ENCODE measurements at regions not wholly inside any gene's neighbourhood (a gene's known extent, or its start where the extent isn't known, plus 50 kb on each side); places are given as distances from the start of the nearest gene placed in this dataset.
"Not testable (repeated sequence)": the region's sequence is repeated elsewhere in the genome, so short reads cannot be mapped to it uniquely, and the experiment has no call there.

DNA sequence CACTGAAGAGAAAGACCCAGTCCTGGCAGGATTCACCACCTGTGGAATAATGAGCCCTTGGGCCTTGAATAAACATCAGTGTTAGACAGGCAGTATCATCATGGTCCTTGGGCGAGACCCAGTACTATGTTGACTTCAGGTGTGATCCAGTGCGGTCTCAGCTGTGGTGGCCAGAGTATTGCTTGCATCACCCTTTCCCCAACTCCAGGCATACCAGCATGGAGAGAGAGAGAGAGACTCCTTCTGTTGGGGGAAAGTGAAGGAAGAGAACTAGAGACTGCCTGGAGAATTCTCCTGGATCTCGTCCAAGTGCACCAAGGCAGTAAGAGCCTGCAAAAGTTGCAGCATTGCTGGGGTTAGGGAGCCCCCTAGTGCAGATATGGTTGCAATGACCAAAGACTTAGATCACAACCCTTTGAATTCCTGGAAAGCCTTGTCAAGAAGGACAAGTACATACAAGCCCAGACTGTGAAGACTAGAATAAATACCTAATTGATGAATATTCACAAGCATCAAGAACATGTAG is 61.1 kb upstream of the VAMP7 start:
- DNase-seq (ENCODE audit: low spot score) = peak; percentile 56

GRCh38 chrX:155819525-155819924 is 61.6 kb upstream of the VAMP7 start:
- DNase-seq (ENCODE audit: low spot score) = no peak

DNA sequence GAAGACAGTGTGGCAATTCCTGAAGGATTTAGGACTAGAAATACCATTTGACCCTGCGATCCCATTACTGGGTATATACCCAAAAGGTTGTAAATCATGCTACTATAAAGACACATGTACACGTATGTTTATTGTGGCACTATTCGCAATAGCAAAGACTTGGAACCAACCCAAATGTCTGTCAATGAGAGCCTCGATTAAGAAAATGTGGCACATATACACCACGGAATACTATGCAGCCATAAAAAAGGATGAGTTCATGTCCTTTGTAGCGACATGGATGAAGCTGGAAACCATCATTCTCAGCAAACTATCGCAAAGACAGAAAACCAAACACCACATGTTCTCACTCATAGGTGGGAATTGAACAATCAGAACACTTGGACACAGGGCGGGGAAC is 66.8 kb upstream of the VAMP7 start:
- DNase-seq (ENCODE audit: low spot score) = not testable (repeated sequence)

- DNase-seq (ENCODE audit: low spot score) = no peak
Measured at GRCh38 chrX:155779831-155780230, 101.3 kb upstream of the VAMP7 start.

DNA sequence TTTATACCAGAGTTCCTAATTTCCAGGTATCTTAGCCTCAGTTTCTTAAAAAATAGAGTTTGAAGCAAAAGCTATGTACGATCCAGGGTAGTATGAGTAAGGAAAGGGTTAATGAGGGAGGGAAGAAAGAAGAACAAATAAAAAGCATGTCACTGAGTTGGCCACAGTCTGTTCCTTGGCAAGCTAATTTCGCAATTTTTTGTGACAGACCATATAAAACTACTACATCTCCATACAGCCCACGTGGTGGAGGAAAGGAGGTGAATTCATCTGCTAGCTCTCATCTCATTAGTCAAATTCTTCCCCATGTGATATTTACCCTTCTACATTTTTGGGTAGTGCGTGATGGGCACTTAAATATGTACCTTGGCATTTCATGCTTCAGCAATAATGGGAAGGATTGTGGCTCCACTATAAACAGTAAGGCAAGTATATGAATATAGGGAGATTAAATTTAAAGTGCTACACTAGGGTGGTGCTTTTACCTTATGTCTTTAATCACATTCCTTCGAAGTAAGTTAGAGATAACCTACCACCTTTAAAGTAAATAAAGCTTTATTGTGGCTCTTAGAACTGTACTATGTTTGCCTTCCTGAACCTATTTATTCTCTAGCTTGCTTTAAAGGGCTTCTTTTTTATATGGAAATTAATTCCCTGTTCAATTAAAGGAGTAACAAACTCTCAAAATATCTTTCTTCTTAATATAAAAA is 102.1 kb upstream of the VAMP7 start:
- no peak for DNase-seq (ENCODE audit: low spot score)

DNA sequence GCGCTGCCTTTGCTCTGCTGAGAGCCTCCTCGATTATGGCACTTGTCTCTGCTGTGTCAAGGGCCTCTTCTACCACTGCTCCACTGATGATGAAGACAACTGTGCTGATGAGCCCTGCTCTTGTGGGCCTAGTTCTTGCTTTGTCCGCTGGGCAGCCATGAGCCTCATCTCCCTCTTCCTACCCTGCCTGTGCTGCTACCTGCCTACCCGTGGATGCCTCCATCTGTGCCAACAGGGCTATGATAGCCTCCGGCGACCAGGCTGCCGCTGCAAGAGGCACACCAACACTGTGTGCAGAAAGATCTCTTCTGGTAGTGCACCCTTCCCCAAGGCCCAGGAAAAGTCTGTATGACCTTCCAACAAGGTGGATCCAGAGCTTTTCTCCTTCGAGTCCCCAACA is 106.8 kb upstream of the VAMP7 start:
- DNase-seq (ENCODE audit: low spot score) = no peak

GRCh38 chrX:155767876-155768769 is 113.0 kb upstream of the VAMP7 start:
- no peak for DNase-seq (ENCODE audit: low spot score)

GRCh38 chrX:155767051-155767875 is 113.9 kb upstream of the VAMP7 start:
- DNase-seq (ENCODE audit: low spot score) = no peak

DNA sequence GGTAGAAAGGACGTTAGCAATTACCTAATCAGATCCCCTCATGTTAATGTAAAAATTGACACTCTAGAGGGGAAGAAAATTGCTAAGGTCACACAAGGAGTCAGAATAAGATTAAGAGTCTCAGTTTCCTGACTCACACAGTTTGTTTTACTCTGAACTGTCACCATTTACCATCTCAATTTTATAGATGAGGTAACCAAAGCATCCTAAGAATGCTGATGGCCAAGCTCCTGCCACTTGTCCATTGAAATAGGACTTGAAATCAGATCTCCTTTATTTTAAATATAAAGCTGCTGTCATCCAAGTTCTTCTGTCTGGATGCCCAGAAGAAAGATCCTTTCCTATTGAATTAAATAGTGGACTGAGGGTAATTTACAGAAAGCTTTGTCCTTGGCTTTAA is 114.8 kb upstream of the VAMP7 start:
- DNase-seq (ENCODE audit: low spot score) = no peak

DNA sequence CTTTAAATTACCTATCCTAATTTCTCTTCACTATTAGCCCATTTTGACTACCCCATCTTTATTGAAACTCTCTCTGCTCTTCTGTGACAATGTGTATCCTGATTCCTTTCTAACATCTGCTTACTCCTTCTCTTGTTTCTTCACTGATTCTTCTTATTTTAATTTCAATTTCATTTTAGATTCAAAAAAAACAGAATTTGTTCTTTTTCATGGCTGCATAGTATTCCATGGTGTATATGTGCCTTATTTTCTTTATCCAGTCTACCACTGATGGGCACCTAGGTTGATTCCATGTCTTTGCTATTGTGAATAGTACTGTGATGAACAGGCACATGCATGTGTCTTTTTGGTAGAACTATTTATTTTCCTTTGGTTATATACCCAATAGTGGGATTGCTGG is 120.0 kb upstream of the VAMP7 start:
- no peak for DNase-seq (ENCODE audit: low spot score)

GRCh38 chrX:155757046-155757759 is 123.9 kb upstream of the VAMP7 start:
- no peak for DNase-seq (ENCODE audit: low spot score)

DNA sequence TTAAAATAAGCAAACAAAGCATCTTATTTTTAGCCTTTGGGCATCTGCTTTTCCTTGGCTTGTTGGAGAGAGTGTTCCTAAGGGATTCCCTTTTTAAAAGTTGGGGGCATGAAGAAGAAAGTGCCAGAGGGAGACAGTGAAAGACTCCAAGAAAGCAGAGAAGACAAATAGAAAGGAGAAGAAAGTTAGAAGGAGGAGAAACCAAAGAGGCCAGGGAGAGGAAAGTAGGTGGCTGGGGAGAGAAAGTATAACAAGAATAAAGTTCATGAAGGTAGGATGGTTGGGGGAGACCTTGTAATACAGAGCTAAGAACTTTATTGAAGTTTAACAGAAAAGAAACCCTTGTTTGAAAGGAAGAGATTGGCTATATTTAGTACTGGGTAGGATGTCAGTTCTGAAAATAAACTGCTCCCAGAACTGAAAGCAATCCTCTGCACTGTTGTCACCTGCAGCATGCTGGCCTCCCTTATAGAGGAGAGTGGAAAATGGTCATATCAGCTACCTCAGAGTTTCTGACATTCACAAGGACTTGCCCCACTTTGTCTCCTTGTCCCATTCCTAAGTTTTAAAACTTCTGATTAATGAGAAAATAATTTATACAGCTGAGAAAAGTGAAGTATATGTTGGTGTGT is 125.3 kb upstream of the VAMP7 start:
- no peak for DNase-seq (ENCODE audit: low spot score)

GRCh38 chrX:155751131-155751530 is 130.0 kb upstream of the VAMP7 start:
- DNase-seq (ENCODE audit: low spot score) = no peak

- DNase-seq (ENCODE audit: low spot score) = no peak
Measured at GRCh38 chrX:155747520-155747919, 133.6 kb upstream of the VAMP7 start.

GRCh38 chrX:155745792-155746191 is 133.0 kb upstream of the TMLHE start:
- DNase-seq (ENCODE audit: low spot score) = no peak

- no peak for DNase-seq (ENCODE audit: low spot score)
Measured at GRCh38 chrX:155744534-155744933, 131.8 kb upstream of the TMLHE start.

GRCh38 chrX:155728335-155728734 is 115.6 kb upstream of the TMLHE start:
- not testable (repeated sequence) for DNase-seq (ENCODE audit: low spot score)

GRCh38 chrX:155718972-155719586 is 106.3 kb upstream of the TMLHE start:
- DNase-seq (ENCODE audit: low spot score) = no peak

- no peak for DNase-seq (ENCODE audit: low spot score)
Measured at GRCh38 chrX:155715141-155715540, 102.4 kb upstream of the TMLHE start.

DNA sequence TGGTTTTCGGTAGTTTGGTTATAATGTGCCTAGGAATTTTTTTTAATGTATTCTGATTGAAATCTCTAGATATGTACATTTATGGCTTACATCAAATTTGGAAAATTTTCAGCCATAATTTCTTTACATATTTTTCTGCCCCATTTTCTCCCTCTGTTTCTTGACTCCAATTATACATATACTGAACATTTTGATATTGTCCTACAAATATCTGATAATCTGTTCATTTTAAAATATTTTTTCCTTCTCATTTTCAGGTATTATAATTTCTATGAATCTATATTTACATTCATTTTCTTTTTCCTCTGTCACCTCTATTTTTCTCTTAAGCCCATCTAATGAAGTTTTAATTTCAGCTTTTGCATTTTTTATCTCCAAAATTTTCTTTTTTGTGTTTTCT is 82.7 kb upstream of the TMLHE start:
- DNase-seq (ENCODE audit: low spot score) = no peak

DNA sequence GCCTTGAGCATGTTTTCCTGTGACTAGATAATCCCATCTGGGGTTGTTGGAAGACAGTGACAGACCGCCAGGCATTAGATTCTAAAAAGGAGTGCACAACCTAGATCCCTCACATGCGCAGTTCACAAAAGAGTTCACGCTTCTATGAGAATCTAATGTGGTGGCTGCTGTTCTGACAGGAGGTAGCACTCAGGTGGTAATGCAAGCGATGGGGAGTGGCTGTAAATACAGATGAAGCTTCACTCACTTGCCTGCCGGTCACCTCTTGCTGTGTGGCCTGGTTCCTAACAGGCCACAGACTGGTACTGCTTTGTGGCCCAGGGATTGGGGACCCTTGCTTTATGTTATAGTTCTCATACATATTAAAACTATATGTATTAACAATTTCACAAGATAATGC is 81.9 kb upstream of the TMLHE start:
- no peak for DNase-seq (ENCODE audit: low spot score)
